OCI-LY1 (cell line): ENCODE measurements at regions not wholly inside any gene's neighbourhood (a gene's known extent, or its start where the extent isn't known, plus 50 kb on each side); places are given as distances from the start of the nearest gene placed in this dataset.

Experiments used
- H2AFZ ChIP-seq: fragments of 200-600 bp; sonication (generic), shearing (Covaris generic); 2 replicates; pipeline ENCODE4 v1.6.0; 2014; ENCODE audit warnings: antibody characterized with exemption, mild to moderate bottlenecking, low read length
- H3F3A ChIP-seq: fragments of 200-600 bp; sonication (generic), shearing (Covaris generic); 2 replicates; pipeline ENCODE4 v1.6.0; 2014; ENCODE audit warnings: mild to moderate bottlenecking, antibody characterized with exemption, low read length, moderate library complexity; ENCODE audit not compliant: insufficient read depth
- H3K27ac ChIP-seq: fragments of 200-600 bp; sonication (generic); 2 replicates; pipeline ENCODE4 v1.5.1; 2014; ENCODE audit warnings: low read length, mixed run types, mild to moderate bottlenecking, low read depth; ENCODE audit not compliant: poor library complexity, severe bottlenecking
- H3K27me3 ChIP-seq: fragments of 200-600 bp; sonication (generic); 2 replicates; pipeline ENCODE4 v1.6.0; 2014; ENCODE audit warnings: antibody characterized with exemption, mild to moderate bottlenecking, low read length, moderate library complexity; ENCODE audit not compliant: insufficient read depth
- H3K36me3 ChIP-seq: fragments of 200-600 bp; sonication (generic); 2 replicates; pipeline ENCODE4 v1.6.1; 2014; ENCODE audit warnings: mild to moderate bottlenecking, antibody characterized with exemption, low read length, moderate library complexity, mixed read lengths; ENCODE audit not compliant: insufficient read depth
- H3K4me1 ChIP-seq: fragments of 200-600 bp; sonication (generic); 2 replicates; pipeline ENCODE4 v1.5.1; 2014; ENCODE audit warnings: mild to moderate bottlenecking, low read length, moderate library complexity; ENCODE audit not compliant: insufficient read depth, severe bottlenecking
- H3K4me2 ChIP-seq: fragments of 200-600 bp; sonication (generic), shearing (Covaris generic); 2 replicates; pipeline ENCODE4 v1.6.1; 2014; ENCODE audit warnings: low read length
- H3K4me3 ChIP-seq: fragments of 200-600 bp; sonication (generic); 2 replicates; pipeline ENCODE4 v1.5.1; 2014; ENCODE audit warnings: low read length, low read depth, mild to moderate bottlenecking, mixed read lengths; ENCODE audit not compliant: poor library complexity, severe bottlenecking
- H3K79me2 ChIP-seq: fragments of 200-600 bp; shearing (Covaris generic); 2 replicates; pipeline ENCODE4 v1.6.1; 2016; ENCODE audit warnings: mixed run types, low read length, mixed read lengths; ENCODE audit not compliant: insufficient read depth
- H3K9ac ChIP-seq: fragments of 200-600 bp; sonication (generic), shearing (Covaris generic); 2 replicates; pipeline ENCODE4 v1.6.1; 2014; ENCODE audit warnings: mild to moderate bottlenecking, low read length, mixed read lengths
- H3K9me2 ChIP-seq: fragments of 200-600 bp; sonication (generic), shearing (Covaris generic); 2 replicates; pipeline ENCODE4 v1.6.1; 2014; ENCODE audit warnings: low read depth, mild to moderate bottlenecking, low read length, mixed read lengths
- H3K9me3 ChIP-seq: fragments of 200-600 bp; shearing (Covaris generic); 2 replicates; pipeline ENCODE4 v1.6.1; 2014; ENCODE audit warnings: low read length, mixed read lengths
- H4K20me1 ChIP-seq: fragments of 200-600 bp; sonication (generic), shearing (Covaris generic); 2 replicates; pipeline ENCODE4 v1.6.0; 2016; ENCODE audit warnings: mild to moderate bottlenecking, low read length; ENCODE audit not compliant: insufficient read depth
- EZH2 ChIP-seq: fragments of 200-600 bp; sonication (generic), shearing (Covaris generic); IDR thresholded peaks from 2 replicates; pipeline ENCODE4 v1.8.0; 2017; ENCODE audit warnings: borderline replicate concordance, mixed run types, mild to moderate bottlenecking, antibody characterized with exemption, low read length, moderate library complexity, mixed read lengths
- TF ChIP-seq, protein P1 (sequence below): fragments of 200-600 bp; sonication (generic), shearing (Covaris generic); IDR thresholded peaks from 2 replicates; pipeline ENCODE4 v1.5.1; 2017; ENCODE audit warnings: mild to moderate bottlenecking, antibody characterized with exemption, low read length, moderate library complexity, mixed read lengths

DNA sequence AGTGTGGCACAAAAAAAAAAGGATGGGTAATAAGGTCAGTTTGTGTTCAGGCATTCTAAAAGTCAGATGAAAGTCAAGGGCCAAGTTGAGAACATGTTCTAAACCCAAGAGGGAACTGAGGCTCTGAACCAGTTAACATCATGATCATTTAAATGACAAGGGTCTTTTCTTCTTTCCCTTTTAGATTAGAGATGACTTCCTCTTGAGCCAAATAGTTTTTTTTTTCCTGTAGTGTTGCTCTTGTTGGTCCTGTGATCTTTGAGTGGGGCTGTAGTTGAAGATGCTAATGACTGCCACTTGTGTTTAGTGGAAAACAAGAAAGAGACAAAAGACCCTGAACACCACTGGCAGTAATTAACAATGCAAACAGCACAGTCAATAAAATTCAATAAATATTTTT is 482.7 kb upstream of the SYT4 start:
- H3K27me3 ChIP-seq = no peaks in the 10 kb centered on the region
- H3F3A ChIP-seq = no peaks in the 10 kb centered on the region
- H3K9me3 ChIP-seq = no peaks in the 10 kb centered on the region
- H3K9me2 ChIP-seq = no peaks in the 10 kb centered on the region
- no peaks in the 10 kb centered on the region for H4K20me1 ChIP-seq
- H3K36me3 ChIP-seq = no peaks in the 10 kb centered on the region
- no peaks in the 10 kb centered on the region for H3K79me2 ChIP-seq
- H2AFZ ChIP-seq = no peak overlapping the region
- H3K27ac ChIP-seq = no peak overlapping the region
- H3K4me2 ChIP-seq = no peak overlapping the region
- no peaks in the 10 kb centered on the region for H3K4me1 ChIP-seq
- no peak overlapping the region for H3K9ac ChIP-seq
- no peak overlapping the region for H3K4me3 ChIP-seq
- TF ChIP-seq EZH2 = no peak
- TF ChIP-seq, protein P1, sequence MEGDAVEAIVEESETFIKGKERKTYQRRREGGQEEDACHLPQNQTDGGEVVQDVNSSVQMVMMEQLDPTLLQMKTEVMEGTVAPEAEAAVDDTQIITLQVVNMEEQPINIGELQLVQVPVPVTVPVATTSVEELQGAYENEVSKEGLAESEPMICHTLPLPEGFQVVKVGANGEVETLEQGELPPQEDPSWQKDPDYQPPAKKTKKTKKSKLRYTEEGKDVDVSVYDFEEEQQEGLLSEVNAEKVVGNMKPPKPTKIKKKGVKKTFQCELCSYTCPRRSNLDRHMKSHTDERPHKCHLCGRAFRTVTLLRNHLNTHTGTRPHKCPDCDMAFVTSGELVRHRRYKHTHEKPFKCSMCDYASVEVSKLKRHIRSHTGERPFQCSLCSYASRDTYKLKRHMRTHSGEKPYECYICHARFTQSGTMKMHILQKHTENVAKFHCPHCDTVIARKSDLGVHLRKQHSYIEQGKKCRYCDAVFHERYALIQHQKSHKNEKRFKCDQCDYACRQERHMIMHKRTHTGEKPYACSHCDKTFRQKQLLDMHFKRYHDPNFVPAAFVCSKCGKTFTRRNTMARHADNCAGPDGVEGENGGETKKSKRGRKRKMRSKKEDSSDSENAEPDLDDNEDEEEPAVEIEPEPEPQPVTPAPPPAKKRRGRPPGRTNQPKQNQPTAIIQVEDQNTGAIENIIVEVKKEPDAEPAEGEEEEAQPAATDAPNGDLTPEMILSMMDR = no peak

DNA sequence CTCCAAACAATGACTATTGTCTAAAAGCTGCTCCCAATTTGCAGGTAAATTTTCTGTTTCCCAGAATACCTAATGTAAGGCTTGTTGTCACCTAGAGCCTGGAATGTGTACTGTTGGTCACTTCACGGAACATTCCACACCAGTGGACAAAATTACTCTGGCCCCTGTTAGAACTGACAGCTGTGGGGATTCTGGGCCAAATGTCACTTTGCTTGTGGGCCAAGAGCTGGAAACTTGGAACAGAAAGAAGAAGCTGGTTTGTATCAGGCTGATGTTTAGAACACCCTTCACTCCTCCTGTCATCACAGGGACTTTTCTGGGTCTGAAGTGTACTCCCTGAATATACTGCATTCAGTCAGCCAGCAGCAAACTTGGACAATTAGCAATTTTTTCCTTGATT is 495.6 kb upstream of the SYT4 start:
- Histone ChIP-seq H3K4me2 (no peak overlapping the region), H3K4me3 (no peak overlapping the region), H3K9me3 (no peaks in the 10 kb centered on the region), H3K36me3 (no peaks in the 10 kb centered on the region), H4K20me1 (no peaks in the 10 kb centered on the region), H3K79me2 (no peaks in the 10 kb centered on the region), H2AFZ (no peak overlapping the region), H3K4me1 (no peaks in the 10 kb centered on the region), H3F3A (no peaks in the 10 kb centered on the region), H3K27ac (no peak overlapping the region), H3K9ac (no peak overlapping the region), H3K9me2 (no peaks in the 10 kb centered on the region), H3K27me3 (no peaks in the 10 kb centered on the region)
- no peak for TF ChIP-seq EZH2
- TF ChIP-seq, protein P1 = no peak

DNA sequence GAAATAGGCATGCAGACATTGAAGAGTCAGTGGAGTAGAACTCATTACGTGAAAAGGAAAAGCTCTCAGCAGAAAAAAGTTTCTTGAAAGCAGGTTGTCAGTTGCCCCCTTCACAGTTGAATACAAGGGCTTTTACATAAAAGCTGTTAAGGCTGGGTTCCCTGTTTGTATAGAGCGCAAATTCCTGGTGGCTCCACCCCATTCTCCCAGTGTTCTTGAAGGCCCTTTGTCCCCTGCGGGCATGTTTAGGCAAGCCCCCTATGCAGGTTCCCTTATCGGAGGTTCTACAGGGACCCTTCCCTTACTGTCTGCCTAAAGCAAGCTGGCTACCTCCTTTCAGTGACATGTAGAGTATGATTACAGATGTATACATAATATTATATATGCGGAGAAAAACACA is 497.2 kb upstream of the SYT4 start:
- Histone ChIP-seq H3K9me2 (no peaks in the 10 kb centered on the region), H3K27ac (no peak overlapping the region), H3K9ac (no peak overlapping the region), H3K4me2 (no peak overlapping the region), H3K79me2 (no peaks in the 10 kb centered on the region), H4K20me1 (no peaks in the 10 kb centered on the region), H3K36me3 (no peaks in the 10 kb centered on the region), H3K27me3 (no peaks in the 10 kb centered on the region), H3K9me3 (no peaks in the 10 kb centered on the region), H3F3A (no peaks in the 10 kb centered on the region), H3K4me1 (no peaks in the 10 kb centered on the region), H2AFZ (no peak overlapping the region), H3K4me3 (no peak overlapping the region)
- TF ChIP-seq, protein P1 = no peak
